NCI-H1417 (cell line): ENCODE measurements at regions not wholly inside any gene's neighbourhood (a gene's known extent, or its start where the extent isn't known, plus 50 kb on each side); places are given as distances from the start of the nearest gene placed in this dataset.

Experiments
- DNase-seq, 3 experiments: peaks; one replicate each; lab custom pipeline; 2025; lab: John Stamatoyannopoulos, UW

GRCh38 chr6:148042536-148042935 is 300.1 kb upstream of the SASH1 start:
- peak in 1 of 3 experiments; percentile 45 for DNase-seq

GRCh38 chr6:148044261-148044751 is 298.3 kb upstream of the SASH1 start:
- DNase-seq, result no peak

GRCh38 chr6:148044921-148045320 is 297.7 kb upstream of the SASH1 start:
- no peak for DNase-seq

GRCh38 chr6:148053209-148053608 is 289.4 kb upstream of the SASH1 start:
- no peak for DNase-seq

GRCh38 chr6:148053796-148054195 is 288.8 kb upstream of the SASH1 start:
- no peak for DNase-seq

- no peak for DNase-seq
These were observed 288.4 kb upstream of the SASH1 start for GRCh38 chr6:148054219-148054618.

GRCh38 chr6:148055419-148055818 is 287.2 kb upstream of the SASH1 start:
- no peak for DNase-seq

- no peak for DNase-seq
These were observed 282.8 kb upstream of the SASH1 start for GRCh38 chr6:148059869-148060268.

- no peak for DNase-seq
These were observed 278.1 kb upstream of the SASH1 start for GRCh38 chr6:148064406-148065134.

GRCh38 chr6:148068437-148069061 is 274.1 kb upstream of the SASH1 start:
- no peak for DNase-seq

- no peak for DNase-seq
These were observed 273.4 kb upstream of the SASH1 start for GRCh38 chr6:148069256-148069655.

- DNase-seq, result no peak
These were observed 268.3 kb upstream of the SASH1 start for GRCh38 chr6:148074291-148074690.

- DNase-seq, result no peak
These were observed 267.9 kb upstream of the SASH1 start for GRCh38 chr6:148074738-148075137.

GRCh38 chr6:148075352-148075751 is 267.3 kb upstream of the SASH1 start:
- no peak for DNase-seq

- no peak for DNase-seq
These were observed 266.6 kb upstream of the SASH1 start for GRCh38 chr6:148076051-148076450.

GRCh38 chr6:148080315-148080714 is 262.3 kb upstream of the SASH1 start:
- no peak for DNase-seq

GRCh38 chr6:148081076-148081475 is 261.6 kb upstream of the SASH1 start:
- no peak for DNase-seq

GRCh38 chr6:148082044-148082443 is 260.6 kb upstream of the SASH1 start:
- DNase-seq, result no peak

GRCh38 chr6:148082696-148083095 is 259.9 kb upstream of the SASH1 start:
- DNase-seq, result no peak

- DNase-seq, result no peak
These were observed 256.9 kb upstream of the SASH1 start for GRCh38 chr6:148085631-148086331.

- DNase-seq, result no peak
These were observed 256.3 kb upstream of the SASH1 start for GRCh38 chr6:148086386-148086785.

- no peak for DNase-seq
These were observed 255.8 kb upstream of the SASH1 start for GRCh38 chr6:148086843-148087242.

- peak in 1 of 3 experiments; percentile 20 for DNase-seq
These were observed 255.0 kb upstream of the SASH1 start for GRCh38 chr6:148087659-148088058.
